RWPE2 (cell line): ENCODE measurements at regions not wholly inside any gene's neighbourhood (a gene's known extent, or its start where the extent isn't known, plus 50 kb on each side); places are given as distances from the start of the nearest gene placed in this dataset.

Source experiments
- ATAC-seq: fragments of 200-7000 bp; cut with Tn5 transposase; 3 replicates; pipeline ENCODE4 v1.9.1; 2021; ENCODE audit warnings: low read depth
- DNase-seq: peaks from one replicate; pipeline ENCODE4 v3.0.0-alpha.2; 2020; ENCODE audit warnings: low spot score
- H3K27ac ChIP-seq: fragments of 450-650 bp; 2 replicates; pipeline ENCODE4 v1.5.1; 2017; ENCODE audit warnings: mild to moderate bottlenecking; ENCODE audit not compliant: poor library complexity, severe bottlenecking
- H3K27me3 ChIP-seq: fragments of 250-450 bp; sonication (Bioruptor Pico); 2 replicates; pipeline ENCODE4 v1.5.1; 2021; ENCODE audit warnings: mild to moderate bottlenecking, moderate library complexity; ENCODE audit not compliant: insufficient read depth, poor library complexity, severe bottlenecking
- H3K36me3 ChIP-seq: fragments of 250-450 bp; sonication (Bioruptor Pico); 2 replicates; pipeline ENCODE4 v1.5.1; 2020; ENCODE audit warnings: low read depth, mild to moderate bottlenecking, moderate library complexity
- H3K4me1 ChIP-seq: fragments of 250-450 bp; sonication (Bioruptor Pico); 2 replicates; pipeline ENCODE4 v1.5.1; 2021; ENCODE audit warnings: mild to moderate bottlenecking, moderate library complexity; ENCODE audit not compliant: insufficient read depth, poor library complexity, severe bottlenecking
- H3K4me3 ChIP-seq: fragments of 250-450 bp; sonication (Bioruptor Pico); 2 replicates; pipeline ENCODE4 v1.5.1; 2021; ENCODE audit warnings: mild to moderate bottlenecking, moderate library complexity; ENCODE audit not compliant: severe bottlenecking
- H3K9me3 ChIP-seq: fragments of 250-450 bp; sonication (Bioruptor Pico); 2 replicates; pipeline ENCODE4 v1.5.1; 2021; ENCODE audit warnings: mild to moderate bottlenecking, moderate library complexity; ENCODE audit not compliant: severe bottlenecking
- TF ChIP-seq, protein P1 (sequence below): fragments of 450-650 bp; IDR thresholded peaks from one replicate; pipeline ENCODE4 v1.5.1; 2017; ENCODE audit warnings: mild to moderate bottlenecking, moderate library complexity; ENCODE audit not compliant: poor library complexity, severe bottlenecking

- TF ChIP-seq, protein P1, sequence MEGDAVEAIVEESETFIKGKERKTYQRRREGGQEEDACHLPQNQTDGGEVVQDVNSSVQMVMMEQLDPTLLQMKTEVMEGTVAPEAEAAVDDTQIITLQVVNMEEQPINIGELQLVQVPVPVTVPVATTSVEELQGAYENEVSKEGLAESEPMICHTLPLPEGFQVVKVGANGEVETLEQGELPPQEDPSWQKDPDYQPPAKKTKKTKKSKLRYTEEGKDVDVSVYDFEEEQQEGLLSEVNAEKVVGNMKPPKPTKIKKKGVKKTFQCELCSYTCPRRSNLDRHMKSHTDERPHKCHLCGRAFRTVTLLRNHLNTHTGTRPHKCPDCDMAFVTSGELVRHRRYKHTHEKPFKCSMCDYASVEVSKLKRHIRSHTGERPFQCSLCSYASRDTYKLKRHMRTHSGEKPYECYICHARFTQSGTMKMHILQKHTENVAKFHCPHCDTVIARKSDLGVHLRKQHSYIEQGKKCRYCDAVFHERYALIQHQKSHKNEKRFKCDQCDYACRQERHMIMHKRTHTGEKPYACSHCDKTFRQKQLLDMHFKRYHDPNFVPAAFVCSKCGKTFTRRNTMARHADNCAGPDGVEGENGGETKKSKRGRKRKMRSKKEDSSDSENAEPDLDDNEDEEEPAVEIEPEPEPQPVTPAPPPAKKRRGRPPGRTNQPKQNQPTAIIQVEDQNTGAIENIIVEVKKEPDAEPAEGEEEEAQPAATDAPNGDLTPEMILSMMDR: peak; percentile 63
- no peak for DNase-seq
These were observed 53.5 kb upstream of the PTPN1 start for GRCh38 chr20:50456452-50457324.

DNA sequence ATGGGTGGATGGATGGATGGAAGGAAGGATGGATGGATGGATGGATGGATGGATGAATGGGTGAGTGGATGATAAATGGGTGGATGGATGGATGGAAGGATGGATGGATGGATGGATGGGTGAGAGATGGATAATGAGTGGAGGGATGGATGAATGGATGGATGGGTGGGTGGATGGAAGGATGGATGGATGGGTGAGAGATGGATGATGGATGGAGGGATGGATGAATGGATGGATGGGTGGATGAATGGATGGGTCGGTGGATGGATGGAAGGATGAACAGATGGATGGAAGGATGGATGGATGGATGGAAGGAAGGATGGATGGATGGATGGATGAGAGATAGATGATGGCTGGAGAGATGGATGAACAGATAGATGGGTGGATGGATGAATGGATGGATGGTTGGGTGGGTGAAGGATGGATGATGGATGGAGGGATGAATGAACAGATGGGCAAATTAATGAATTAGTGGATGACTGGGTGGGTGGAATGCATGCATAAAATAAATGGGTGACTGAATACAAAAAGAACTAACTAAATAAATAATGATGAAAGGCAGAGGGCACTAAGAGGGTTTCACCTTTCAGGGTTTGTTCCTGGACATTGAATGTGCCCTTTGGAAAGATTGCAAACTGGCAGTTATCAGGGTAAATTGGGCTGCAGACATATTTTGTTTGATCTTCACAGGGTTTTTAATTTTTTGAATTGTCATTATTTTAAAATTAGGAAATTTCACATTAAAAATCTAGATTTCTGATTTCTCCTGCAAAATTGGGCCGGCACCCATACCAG is 50.9 kb upstream of the PTPN1 start:
- DNase-seq: no peak
- peaks cover 13% of the 10 kb centered on the region for H3K4me1 ChIP-seq
- H3K4me3 ChIP-seq: no peak overlapping the region
- ATAC-seq: no peak
- H3K36me3 ChIP-seq: no peaks in the 10 kb centered on the region
- TF ChIP-seq, protein P1: no peak
- no peaks in the 10 kb centered on the region for H3K9me3 ChIP-seq
- no peaks in the 10 kb centered on the region for H3K27me3 ChIP-seq
- peak overlapping the region; percentile 3 for H3K27ac ChIP-seq

More at GRCh38 chr20:50456452-50457324, 53.5 kb upstream of the PTPN1 start:
- Histone ChIP-seq H3K36me3 (no peaks in the 10 kb centered on the region), H3K27ac (peak overlapping the region; percentile 26), H3K27me3 (no peaks in the 10 kb centered on the region), H3K4me1 (peaks cover 10% of the 10 kb centered on the region), H3K4me3 (no peak overlapping the region), H3K9me3 (no peaks in the 10 kb centered on the region)
- ATAC-seq: peak; percentile 32; the same call in 2 of the 3 replicates

- Histone ChIP-seq H3K27ac (peak overlapping the region; percentile 3), H3K27me3 (no peaks in the 10 kb centered on the region), H3K4me1 (peaks cover 13% of the 10 kb centered on the region), H3K4me3 (no peak overlapping the region), H3K36me3 (no peaks in the 10 kb centered on the region), H3K9me3 (no peaks in the 10 kb centered on the region)
- ATAC-seq (no peak), DNase-seq (no peak)
- TF ChIP-seq, protein P1: no peak
These were observed 50.0 kb upstream of the PTPN1 start for GRCh38 chr20:50460115-50460607.
